ENCODE measurements at regions not wholly inside any gene's neighbourhood (a gene's known extent, or its start where the extent isn't known, plus 50 kb on each side); places are given as distances from the start of the nearest gene placed in this dataset.

DNA sequence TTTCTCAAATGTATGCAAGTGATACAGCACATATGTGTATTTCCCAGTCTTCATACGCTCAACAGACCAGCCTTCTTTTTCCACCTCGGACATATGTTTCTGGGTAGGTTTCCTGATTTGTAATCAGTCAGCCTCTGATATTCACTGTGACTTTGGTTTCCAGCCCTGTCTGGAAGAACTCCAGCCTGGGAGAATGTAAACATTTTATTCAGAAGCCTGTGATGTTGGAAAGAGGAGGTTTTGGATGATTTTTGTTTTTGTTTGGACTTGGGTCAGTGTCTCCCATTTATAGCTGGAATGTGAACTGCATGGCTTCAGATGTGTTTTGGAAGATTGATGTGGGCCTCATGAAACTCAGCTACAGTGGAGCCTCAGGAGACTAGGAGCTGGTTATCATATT is 172.2 kb upstream of the CENPW start:
- no peak overlapping the region for H3K23ac ChIP-seq (ENCODE audit: insufficient read length)
- H3K27me3 ChIP-seq (replicated peaks in 1 of 4; ENCODE audit: control insufficient read depth in 3 of 4, extremely low read depth in 1 of 4, insufficient read depth in 3 of 4, low read length in 3 of 4) = no peaks in the 10 kb centered on the region
- no peak overlapping the region for H2AK5ac ChIP-seq (ENCODE audit: low read depth, low read length)
- H3K27ac ChIP-seq (ENCODE audit: low read depth, low read length) = no peak overlapping the region
- no peak overlapping the region for H3K4ac ChIP-seq (replicated peaks; ENCODE audit: insufficient read length, low read depth, low read length)
- ChIA-PET CTCF (ENCODE audit: partially characterized antibody) (interaction anchor here (0.9 to 5.1 kb wide), 5 partner anchors 10 to 173 kb away, joined by 3 to 23 read pairs (median 3); no protein-coding TSS in a partner anchor), POLR2A (ENCODE audit: partially characterized antibody) (no interaction called here)
- H3K9ac ChIP-seq (replicated peaks in 1 of 4; ENCODE audit: extremely low read depth in 1 of 4, low read depth in 3 of 4, low read length in 3 of 4) = no peak overlapping the region
- no peak overlapping the region for H3K4me3 ChIP-seq (ENCODE audit: extremely low read depth in 1 of 4, insufficient read depth in 2 of 4, low read depth in 3 of 4, low read length in 4 of 4)
- no peak for DNase-seq (ENCODE audit: low read depth in 1 of 2, low spot score in 2 of 2)
- no peaks in the 10 kb centered on the region for H3K79me2 ChIP-seq (ENCODE audit: control insufficient read depth in 1 of 2, insufficient read depth in 2 of 2, low read length in 2 of 2)
- no peak overlapping the region for H4K8ac ChIP-seq (ENCODE audit: extremely low read depth, insufficient read depth, low read length)
- no peak overlapping the region for H2BK20ac ChIP-seq (ENCODE audit: low read length)
- no peaks in the 10 kb centered on the region for H3K23me2 ChIP-seq (ENCODE audit: low read depth, low read length)
- no peak overlapping the region for H3K4me2 ChIP-seq (ENCODE audit: insufficient read depth in 1 of 2, low read depth in 2 of 2, low read length in 2 of 2)
- no peak overlapping the region for H2BK15ac ChIP-seq (ENCODE audit: low read length)
- no peak overlapping the region for H2AFZ ChIP-seq (ENCODE audit: low read length)
- no peak overlapping the region for H2BK5ac ChIP-seq (ENCODE audit: low read depth, low read length)
- no peaks in the 10 kb centered on the region for H3K36me3 ChIP-seq (ENCODE audit: control insufficient read depth in 2 of 4, insufficient read depth in 4 of 4, low read length in 3 of 4)
- H3K9me3 ChIP-seq (ENCODE audit: insufficient read depth in 2 of 2, low read depth in 1 of 2, low read length in 1 of 2) = no peaks in the 10 kb centered on the region
- 93% methylated on average over 2 of the region's 2 CpGs; no CpG with 5 or more reads in 1 of the 2 experiments for WGBS, 2 experiments (ENCODE audit: extremely low coverage in 1 of 2, insufficient coverage in 1 of 2, insufficient read length in 1 of 2, insufficient replicate concordance in 2 of 2, low coverage in 1 of 2, low lambda C conversion rate in 2 of 2, missing lambda C conversion rate in 1 of 2)
- no peak for FAIRE-seq
- H4K91ac ChIP-seq (replicated peaks; ENCODE audit: insufficient read length, low read length) = no peak overlapping the region
- no peak overlapping the region for H2BK120ac ChIP-seq (replicated peaks; ENCODE audit: low read depth, low read length)
- H4K5ac ChIP-seq (ENCODE audit: insufficient read length, low read depth, low read length) = no peak overlapping the region
- no peak overlapping the region for H3K18ac ChIP-seq (ENCODE audit: extremely low read depth, low read length)
- no peak overlapping the region for H3K56ac ChIP-seq (replicated peaks; ENCODE audit: insufficient read length, low read depth, low read length)
- no peaks in the 10 kb centered on the region for H4K20me1 ChIP-seq (replicated peaks in 1 of 2; ENCODE audit: control insufficient read depth in 1 of 2, insufficient read depth in 2 of 2, low read length in 2 of 2)
- H3K79me1 ChIP-seq (ENCODE audit: low read depth, low read length) = no peaks in the 10 kb centered on the region
- peaks cover 0 to 3% (median 0%) of the 10 kb centered on the region in 4 experiments; a peak in 1 of 7 replicates for H3K4me1 ChIP-seq (replicated peaks in 1 of 4; ENCODE audit: control insufficient read depth in 3 of 4, insufficient read depth in 4 of 4, low read length in 3 of 4)
- no peak overlapping the region for H2BK12ac ChIP-seq (ENCODE audit: low read depth, low read length)
- no peak overlapping the region for H3K14ac ChIP-seq (ENCODE audit: insufficient read length)
- TF ChIP-seq GABPA (IDR thresholded peaks at IDR 0.05; ENCODE audit: borderline replicate concordance, insufficient read depth, low read length) (no peak), BACH1 (IDR thresholded peaks at IDR 0.05; ENCODE audit: low read length) (no peak), YY1 (IDR thresholded peaks at IDR 0.05; ENCODE audit: low read depth, low read length) (no peak), HDAC6 (IDR thresholded peaks at IDR 0.05; ENCODE audit: low read depth, low read length) (no peak), SRF (IDR thresholded peaks at IDR 0.05; ENCODE audit: low read depth, low read length) (no peak), SIX5 (IDR thresholded peaks at IDR 0.05; ENCODE audit: low read depth, low read length) (no peak)

All from H1 (cell line).